H1 (cell line): ENCODE measurements at regions not wholly inside any gene's neighbourhood (a gene's known extent, or its start where the extent isn't known, plus 50 kb on each side); places are given as distances from the start of the nearest gene placed in this dataset.

Source experiments
- CTCF ChIA-PET: fragments of 300-600 bp; sonication (Branson Sonifier 250); formaldehyde crosslinking; loops from one replicate; lab custom pipeline; 2021; ENCODE audit not compliant: partially characterized antibody; lab: Charles Lee
- POLR2A ChIA-PET: fragments of 300-600 bp; sonication (Branson Sonifier 250); formaldehyde crosslinking; loops from one replicate; lab custom pipeline; 2021; ENCODE audit warnings: inconsistent platforms; ENCODE audit not compliant: partially characterized antibody; lab: Charles Lee
- DNase-seq, 2 experiments: peaks; one replicate each; pipeline versions ENCODE4 v3.0.0 to v3.0.0-alpha.2; 2010 to 2022; ENCODE audit warnings: low spot score in 2 of 2, low read depth in 1 of 2, mixed read lengths in 1 of 2
- FAIRE-seq: peaks from 2 replicates; lab custom pipeline; 2011; peaks lifted over from hg19 to GRCh38; lab: Jason Lieb, UNC
- H2AFZ ChIP-seq: 2 replicates; pipeline ENCODE4 v1.8.1; 2012; ENCODE audit warnings: low read length, inconsistent platforms
- H2AK5ac ChIP-seq: 2 replicates; pipeline ENCODE4 v1.6.1; 2013; ENCODE audit warnings: low read depth, low read length
- H2BK120ac ChIP-seq: replicated peaks from 2 replicates; pipeline ENCODE3; 2013; ENCODE audit warnings: low read depth, low read length, inconsistent platforms
- H2BK12ac ChIP-seq: 2 replicates; pipeline ENCODE4 v1.6.1; 2013; ENCODE audit warnings: low read depth, low read length
- H2BK15ac ChIP-seq: 2 replicates; pipeline ENCODE4 v1.6.1; 2013; ENCODE audit warnings: low read length
- H2BK20ac ChIP-seq: 2 replicates; pipeline ENCODE4 v1.6.1; 2013; ENCODE audit warnings: low read length
- H2BK5ac ChIP-seq: 2 replicates; pipeline ENCODE4 v1.6.1; 2013; ENCODE audit warnings: low read depth, low read length
- H3K14ac ChIP-seq: 2 replicates; pipeline ENCODE4 v1.6.1; 2013; ENCODE audit warnings: inconsistent platforms; ENCODE audit not compliant: insufficient read length
- H3K18ac ChIP-seq: 2 replicates; pipeline ENCODE4 v1.6.1; 2013; ENCODE audit warnings: low read length; ENCODE audit errors: extremely low read depth
- H3K23ac ChIP-seq: 2 replicates; pipeline ENCODE4 v1.6.1; 2013; ENCODE audit warnings: inconsistent platforms; ENCODE audit not compliant: insufficient read length
- H3K23me2 ChIP-seq: 2 replicates; pipeline ENCODE4 v1.6.1; 2013; ENCODE audit warnings: low read depth, low read length
- H3K27ac ChIP-seq: 2 replicates; pipeline ENCODE4 v1.6.1; 2011; ENCODE audit warnings: low read depth, low read length, inconsistent platforms
- H3K27me3 ChIP-seq, 4 experiments: replicated peaks in 1 of 4; 1 replicate in 1 of 4; 2 replicates in 3 of 4; pipeline versions ENCODE4 v1.6.1 to v1.8.1; 2011 to 2013; ENCODE audit warnings: low read length in 3 of 4, mild to moderate bottlenecking in 3 of 4, inconsistent platforms in 2 of 4, mixed read lengths in 2 of 4, moderate library complexity in 1 of 4; ENCODE audit not compliant: control insufficient read depth in 3 of 4, insufficient read depth in 3 of 4; ENCODE audit errors: extremely low read depth in 1 of 4
- H3K36me3 ChIP-seq, 4 experiments: 2 replicates each; pipeline versions ENCODE4 v1.6.1 to v1.8.1; 2011 to 2013; ENCODE audit warnings: mild to moderate bottlenecking in 4 of 4, low read length in 3 of 4, moderate library complexity in 2 of 4, control low read depth in 1 of 4, inconsistent platforms in 1 of 4; ENCODE audit not compliant: insufficient read depth in 4 of 4, control insufficient read depth in 2 of 4
- H3K4ac ChIP-seq: replicated peaks from 2 replicates; pipeline ENCODE3; 2013; ENCODE audit warnings: low read length, low read depth, mixed read lengths, inconsistent platforms; ENCODE audit not compliant: insufficient read length
- H3K4me1 ChIP-seq, 4 experiments: replicated peaks in 1 of 4; 1 replicate in 1 of 4; 2 replicates in 3 of 4; pipeline versions ENCODE4 v1.6.1 to v1.8.1; 2011 to 2013; ENCODE audit warnings: low read length in 3 of 4, inconsistent platforms in 2 of 4, mixed read lengths in 1 of 4; ENCODE audit not compliant: insufficient read depth in 4 of 4, control insufficient read depth in 3 of 4
- H3K4me2 ChIP-seq, 2 experiments: 2 replicates each; pipeline versions ENCODE4 v1.6.1 to v1.8.1; 2011 to 2013; ENCODE audit warnings: low read depth in 2 of 2, low read length in 2 of 2, control low read depth in 1 of 2, inconsistent platforms in 1 of 2, mild to moderate bottlenecking in 1 of 2; ENCODE audit not compliant: insufficient read depth in 1 of 2
- H3K4me3 ChIP-seq, 4 experiments: fragments of 200-600, 300-600 bp in 1 of 4; sonication (generic), shearing (Covaris generic), sonication (Bioruptor Twin) in 1 of 4; 2 replicates each; pipeline versions ENCODE4 v1.5.1 to v1.8.1; 2011 to 2016; ENCODE audit warnings: low read length in 4 of 4, low read depth in 3 of 4, control low read depth in 2 of 4, inconsistent platforms in 2 of 4, mild to moderate bottlenecking in 2 of 4, mixed read lengths in 1 of 4, moderate library complexity in 1 of 4; ENCODE audit not compliant: insufficient read depth in 2 of 4; ENCODE audit errors: extremely low read depth in 1 of 4
- H3K56ac ChIP-seq: replicated peaks from 2 replicates; pipeline ENCODE3; 2013; ENCODE audit warnings: low read depth, mild to moderate bottlenecking, mixed read lengths, low read length, inconsistent platforms; ENCODE audit not compliant: insufficient read length
- H3K79me1 ChIP-seq: 2 replicates; pipeline ENCODE4 v1.6.1; 2013; ENCODE audit warnings: low read depth, low read length, control low read depth
- H3K79me2 ChIP-seq, 2 experiments: 2 replicates each; pipeline versions ENCODE4 v1.6.1 to v1.8.1; 2012 to 2013; ENCODE audit warnings: low read length in 2 of 2, mild to moderate bottlenecking in 2 of 2, inconsistent platforms in 1 of 2; ENCODE audit not compliant: insufficient read depth in 2 of 2, control insufficient read depth in 1 of 2
- H3K9ac ChIP-seq, 4 experiments: replicated peaks in 1 of 4; 1 replicate in 1 of 4; 2 replicates in 3 of 4; pipeline versions ENCODE4 v1.6.1 to v1.8.1; 2011 to 2013; ENCODE audit warnings: low read depth in 3 of 4, low read length in 3 of 4, control low read depth in 2 of 4, mild to moderate bottlenecking in 2 of 4, moderate library complexity in 2 of 4, inconsistent platforms in 1 of 4; ENCODE audit errors: extremely low read depth in 1 of 4
- H3K9me3 ChIP-seq, 2 experiments: 2 replicates each; pipeline versions ENCODE4 v1.6.1 to v1.8.1; 2012 to 2013; ENCODE audit warnings: mild to moderate bottlenecking in 2 of 2, moderate library complexity in 2 of 2, control low read depth in 1 of 2, inconsistent platforms in 1 of 2, low read depth in 1 of 2, low read length in 1 of 2, mixed read lengths in 1 of 2; ENCODE audit not compliant: insufficient read depth in 2 of 2
- H4K20me1 ChIP-seq, 2 experiments: replicated peaks in 1 of 2; 2 replicates each; pipeline versions ENCODE3 to v1.8.1; 2011 to 2013; ENCODE audit warnings: inconsistent platforms in 2 of 2, low read length in 2 of 2, mild to moderate bottlenecking in 1 of 2; ENCODE audit not compliant: insufficient read depth in 2 of 2, control insufficient read depth in 1 of 2
- H4K5ac ChIP-seq: 2 replicates; pipeline ENCODE4 v1.6.1; 2013; ENCODE audit warnings: low read length, low read depth, mixed read lengths, inconsistent platforms; ENCODE audit not compliant: insufficient read length
- H4K8ac ChIP-seq: 2 replicates; pipeline ENCODE4 v1.8.0; 2013; ENCODE audit warnings: mild to moderate bottlenecking, moderate library complexity, low read length, inconsistent platforms; ENCODE audit not compliant: insufficient read depth; ENCODE audit errors: extremely low read depth
- H4K91ac ChIP-seq: replicated peaks from 2 replicates; pipeline ENCODE3; 2013; ENCODE audit warnings: low read length, mixed read lengths, inconsistent platforms; ENCODE audit not compliant: insufficient read length
- CBX5 ChIP-seq: fragments of 300-800, 300-1000 bp; sonication (generic); IDR thresholded peaks from 2 replicates; pipeline ENCODE4 v1.7.1; 2016; ENCODE audit warnings: antibody characterized with exemption, low read length, low read depth
- CBX8 ChIP-seq: fragments of 300-800, 300-1000 bp; sonication (generic); IDR thresholded peaks from 2 replicates; pipeline ENCODE4 v1.7.1; 2016; ENCODE audit warnings: low read depth, low read length, borderline replicate concordance
- FOSL1 ChIP-seq: IDR thresholded peaks from 2 replicates; pipeline ENCODE4 v1.6.1; 2011; ENCODE audit warnings: mild to moderate bottlenecking, low read depth, low read length, moderate library complexity; ENCODE audit not compliant: insufficient read depth
- GTF2F1 ChIP-seq: IDR thresholded peaks from 2 replicates; pipeline ENCODE4 v1.6.1; 2012; ENCODE audit warnings: low read depth, low read length, improper control_type of control experiment, borderline replicate concordance
- KDM1A ChIP-seq: fragments of 200-600, 300-600 bp; sonication (generic); IDR thresholded peaks from 2 replicates; pipeline ENCODE4 v1.7.1; 2016; ENCODE audit warnings: mild to moderate bottlenecking, low read length, borderline replicate concordance
- KDM4A ChIP-seq: IDR thresholded peaks from one replicate; pipeline ENCODE4 v1.7.1; 2012; ENCODE audit warnings: low read depth, mild to moderate bottlenecking, moderate library complexity, low read length, inconsistent platforms; ENCODE audit not compliant: severe bottlenecking
- NANOG ChIP-seq: IDR thresholded peaks from 2 replicates; pipeline ENCODE4 v1.6.1; 2011; ENCODE audit warnings: low read length, low read depth, mild to moderate bottlenecking, inconsistent platforms; ENCODE audit not compliant: insufficient read depth, poor library complexity, severe bottlenecking
- PHF8 ChIP-seq: fragments of 200-600 bp; sonication (generic); conservative IDR thresholded peaks from 2 replicates; pipeline ENCODE4 v1.7.1; 2012; ENCODE audit warnings: low read depth, mild to moderate bottlenecking, inconsistent platforms, low read length, moderate library complexity
- RAD21 ChIP-seq, 2 experiments: IDR thresholded peaks in 1 of 2; conservative IDR thresholded peaks in 1 of 2; 2 replicates each; pipeline ENCODE4 v1.6.1; 2011; ENCODE audit warnings: low read depth in 2 of 2, low read length in 2 of 2, improper control_type of control experiment in 1 of 2, inconsistent platforms in 1 of 2, mild to moderate bottlenecking in 1 of 2, moderate library complexity in 1 of 2
- RNF2 ChIP-seq: fragments of 200-900, 300-1000 bp; sonication (generic); IDR thresholded peaks from 2 replicates; pipeline ENCODE4 v1.7.1; 2016; ENCODE audit warnings: borderline replicate concordance, low read depth, mild to moderate bottlenecking, antibody characterized with exemption, low read length; ENCODE audit not compliant: poor library complexity, severe bottlenecking; ENCODE audit errors: missing control alignments
- USF2 ChIP-seq: IDR thresholded peaks from 2 replicates; pipeline ENCODE4 v1.6.1; 2011; ENCODE audit warnings: low read length, improper control_type of control experiment
- ZNF274 ChIP-seq: IDR thresholded peaks from 2 replicates; pipeline ENCODE4 v1.7.0; 2012; ENCODE audit warnings: low read length, borderline replicate concordance; ENCODE audit errors: extremely low read depth
- WGBS, 2 experiments: shearing (Covaris generic) in 1 of 2; methylation state at CpG; one replicate each; pipeline versions ENCODE4 v1.1.6 to v1.1.7; 2013 to 2015; ENCODE audit warnings: low lambda C conversion rate in 2 of 2, mixed read lengths in 2 of 2, inconsistent platforms in 1 of 2, low coverage in 1 of 2, missing lambda C conversion rate in 1 of 2; ENCODE audit not compliant: insufficient replicate concordance in 2 of 2, insufficient coverage in 1 of 2, insufficient read length in 1 of 2; ENCODE audit errors: extremely low coverage in 1 of 2, missing lambda C conversion rate in 1 of 2; 5-methylcytosine and 5-hydroxymethylcytosine counted together

- Histone ChIP-seq H2BK20ac (no peak overlapping the region), H3K9ac (no peak overlapping the region), H3K4me3 (no peak overlapping the region), H2AK5ac (no peak overlapping the region), H4K5ac (no peak overlapping the region), H3K4me2 (no peak overlapping the region), H3K4me1 (peaks cover 0 to 8% (median 0%) of the 10 kb centered on the region in 4 experiments; a peak in 3 of 7 replicates), H3K27me3 (no peaks in the 10 kb centered on the region), H2BK15ac (no peak overlapping the region), H3K18ac (no peak overlapping the region), H3K14ac (no peak overlapping the region), H3K79me2 (no peaks in the 10 kb centered on the region), H3K56ac (no peak overlapping the region), H3K79me1 (no peaks in the 10 kb centered on the region), H3K9me3 (no peaks in the 10 kb centered on the region), H3K23ac (no peak overlapping the region), H2BK12ac (no peak overlapping the region; the same call in 1 of the 2 replicates), H2BK5ac (peak overlapping the region; percentile 67; the same call in 1 of the 2 replicates), H3K4ac (no peak overlapping the region), H3K36me3 (no peaks in the 10 kb centered on the region), H2BK120ac (peak overlapping the region; percentile 50), H4K91ac (peak overlapping the region; percentile 86), H4K8ac (no peak overlapping the region), H3K27ac (no peak overlapping the region), H3K23me2 (no peaks in the 10 kb centered on the region), H4K20me1 (no peaks in the 10 kb centered on the region), H2AFZ (no peak overlapping the region)
- WGBS, 2 experiments = 96% methylated on average over 4 of the region's 4 CpGs; no CpG with 5 or more reads in 1 of the 2 experiments
- ChIA-PET CTCF (no interaction called here), POLR2A (no interaction called here)
- no peak for FAIRE-seq
- DNase-seq = no peak
- TF ChIP-seq KDM4A = no peak
- no peak for TF ChIP-seq CBX5
- TF ChIP-seq RNF2 = no peak
- TF ChIP-seq RAD21 (IDR thresholded peaks at IDR 0.05 in 1 of 2, conservative IDR thresholded peaks at IDR 0.05 in 1 of 2; ENCODE audit: low read depth in 2 of 2, low read length in 2 of 2) = no peak
- no peak for TF ChIP-seq FOSL1
- TF ChIP-seq USF2 = no peak
- no peak for TF ChIP-seq NANOG
- no peak for TF ChIP-seq CBX8
- no peak for TF ChIP-seq ZNF274
- TF ChIP-seq GTF2F1 = no peak
- TF ChIP-seq KDM1A = no peak
- no peak for TF ChIP-seq PHF8
These were observed 536.0 kb downstream of the LMO4 start for GRCh38 chr1:87864676-87865075.
